Endothelial cell of umbilical vein (primary cell): ENCODE measurements at regions not wholly inside any gene's neighbourhood (a gene's known extent, or its start where the extent isn't known, plus 50 kb on each side); places are given as distances from the start of the nearest gene placed in this dataset.

ENCODE experiments used
- BruUV-seq: library from RNA; stranded (reverse); fragments of 400-500 nt; replicated peaks from 2 replicates; lab custom pipeline; 2021; lab: Mats Ljungman, UMichigan
- CTCF ChIA-PET: fragments of 300-600, 350-600 bp; sonication (Branson Sonifier 250); formaldehyde crosslinking; loops from one replicate; lab custom pipeline; 2021; ENCODE audit warnings: antibody characterized with exemption, inconsistent platforms; lab: Charles Lee
- POLR2A ChIA-PET: fragments of 300-600, 350-600 bp; sonication (Branson Sonifier 250); formaldehyde crosslinking; loops from one replicate; lab custom pipeline; 2021; ENCODE audit warnings: antibody characterized with exemption, inconsistent platforms; lab: Charles Lee
- DNase-seq: peaks from one replicate; pipeline ENCODE4 v3.0.0-alpha.2; 2011; ENCODE audit warnings: low read depth, low spot score
- FAIRE-seq: peaks from 2 replicates; lab custom pipeline; 2011; peaks lifted over from hg19 to GRCh38; lab: Jason Lieb, UNC
- H2AFZ ChIP-seq: 2 replicates; pipeline ENCODE4 v1.6.0; 2012; ENCODE audit warnings: low read depth, low read length, control low read depth, inconsistent platforms
- H3K27ac ChIP-seq: 2 replicates; pipeline ENCODE4 v1.5.1; 2011; ENCODE audit warnings: low read depth, mild to moderate bottlenecking, control low read depth, low read length, moderate library complexity; ENCODE audit not compliant: insufficient read depth
- H3K27me3 ChIP-seq, 2 experiments: 2 replicates each; pipeline versions ENCODE4 v1.6.0 to v1.6.1; 2011; ENCODE audit warnings: low read length in 2 of 2, mixed read lengths in 1 of 2; ENCODE audit not compliant: control insufficient read depth in 2 of 2, insufficient read depth in 2 of 2
- H3K36me3 ChIP-seq, 2 experiments: 2 replicates in 1 of 2; 3 replicates in 1 of 2; pipeline ENCODE4 v1.5.1; 2011; ENCODE audit warnings: low read length in 2 of 2, mild to moderate bottlenecking in 1 of 2, moderate library complexity in 1 of 2; ENCODE audit not compliant: control insufficient read depth in 2 of 2, insufficient read depth in 2 of 2; ENCODE audit errors: extremely low read depth in 1 of 2
- H3K4me1 ChIP-seq: 3 replicates; pipeline ENCODE4 v1.5.1; 2011; ENCODE audit warnings: mild to moderate bottlenecking, low read length; ENCODE audit not compliant: control insufficient read depth, insufficient read depth; ENCODE audit errors: extremely low read depth
- H3K4me2 ChIP-seq: 2 replicates; pipeline ENCODE4 v1.6.1; 2011; ENCODE audit warnings: low read length, control low read depth, mixed read lengths; ENCODE audit not compliant: insufficient read depth
- H3K4me3 ChIP-seq, 3 experiments: fragments of 200-600 bp in 1 of 3; sonication (generic), shearing (Covaris generic) in 1 of 3; replicated peaks in 1 of 3; 2 replicates each; pipeline ENCODE4 v1.5.1; 2011 to 2016; ENCODE audit warnings: control low read depth in 3 of 3, low read length in 3 of 3, mild to moderate bottlenecking in 2 of 3, inconsistent platforms in 1 of 3, low read depth in 1 of 3, moderate library complexity in 1 of 3; ENCODE audit not compliant: insufficient read depth in 1 of 3
- H3K79me2 ChIP-seq: 2 replicates; pipeline ENCODE4 v1.6.0; 2012; ENCODE audit warnings: low read length, inconsistent platforms; ENCODE audit not compliant: control insufficient read depth, insufficient read depth
- H3K9ac ChIP-seq: replicated peaks from 2 replicates; pipeline ENCODE3; 2011; ENCODE audit warnings: low read length, control low read depth; ENCODE audit not compliant: insufficient read depth; ENCODE audit errors: extremely low read depth
- H3K9me1 ChIP-seq: replicated peaks from 3 replicates; pipeline ENCODE4 v1.6.0; 2011; ENCODE audit warnings: mild to moderate bottlenecking, low read length; ENCODE audit not compliant: control insufficient read depth, insufficient read depth; ENCODE audit errors: extremely low read depth
- H3K9me3 ChIP-seq: replicated peaks from 2 replicates; pipeline ENCODE4 v1.5.1; 2012; ENCODE audit warnings: low read length, inconsistent platforms; ENCODE audit not compliant: control insufficient read depth, insufficient read depth
- H4K20me1 ChIP-seq: replicated peaks from 2 replicates; pipeline ENCODE3; 2011; ENCODE audit warnings: mild to moderate bottlenecking, low read length; ENCODE audit not compliant: control insufficient read depth, insufficient read depth; ENCODE audit errors: extremely low read depth
- CTCF ChIP-seq, 2 donors: IDR thresholded peaks; 1 replicate in 1 of 2; 2 replicates in 1 of 2; pipeline ENCODE4 v1.5.1; 2011; ENCODE audit warnings: low read length in 2 of 2, mild to moderate bottlenecking in 2 of 2, moderate library complexity in 2 of 2, control low read depth in 1 of 2, inconsistent platforms in 1 of 2, low read depth in 1 of 2; ENCODE audit not compliant: insufficient read depth in 1 of 2; ENCODE audit errors: extremely low read depth in 1 of 2
- EZH2 ChIP-seq: IDR thresholded peaks from 2 replicates; pipeline ENCODE4 v1.6.1; 2012; ENCODE audit warnings: borderline replicate concordance, low read depth, mild to moderate bottlenecking, moderate library complexity, low read length, inconsistent platforms; ENCODE audit not compliant: severe bottlenecking
- FOS ChIP-seq: IDR thresholded peaks from 2 replicates; pipeline ENCODE4 v1.6.1; 2011; ENCODE audit warnings: mild to moderate bottlenecking, low read length, moderate library complexity, borderline replicate concordance; ENCODE audit not compliant: insufficient read depth
- GATA2 ChIP-seq: IDR thresholded peaks from 2 replicates; pipeline ENCODE4 v1.7.0; 2011; ENCODE audit warnings: low read depth, mild to moderate bottlenecking, moderate library complexity, mixed read lengths, low read length; ENCODE audit not compliant: insufficient read length, insufficient read depth
- JUN ChIP-seq: IDR thresholded peaks from 2 replicates; pipeline ENCODE4 v1.6.1; 2011; ENCODE audit warnings: borderline replicate concordance, low read depth; ENCODE audit not compliant: insufficient read length, insufficient read depth
- MAX ChIP-seq: IDR thresholded peaks from 2 replicates; pipeline ENCODE4 v1.6.1; 2011; ENCODE audit not compliant: insufficient read depth, insufficient read length
- MYC ChIP-seq: IDR thresholded peaks from one replicate; pipeline ENCODE4 v1.6.1; 2011; ENCODE audit warnings: mild to moderate bottlenecking, low read depth, low read length
- POLR2A ChIP-seq: IDR thresholded peaks from 2 replicates; pipeline ENCODE4 v1.6.1; 2012; ENCODE audit warnings: low read depth, mild to moderate bottlenecking, control low read depth, low read length
- POLR2AphosphoS5 ChIP-seq: IDR thresholded peaks from 2 replicates; pipeline ENCODE4 v1.6.1; 2012; ENCODE audit warnings: low read depth, mild to moderate bottlenecking, control low read depth, low read length, moderate library complexity; ENCODE audit not compliant: insufficient read depth
- dilution Hi-C: fragments of 300-500 bp; cut with MboI; formaldehyde crosslinking; loops from one replicate; pipeline ENCODE4 v1.15.0; 2019; ENCODE audit warnings: low sequenced_read_pairs; ENCODE audit not compliant: extremely low pct_ligation_motif_present
- intact Hi-C: fragments of 100-400 bp; cut with micrococcal nuclease; formaldehyde crosslinking; loops from one replicate; pipeline ENCODE4 v1.10.0; 2022

- ChIA-PET CTCF (interaction anchor here (1.6 kb wide), 1 partner anchor 15 kb away, joined by 4 read pairs; no protein-coding TSS in a partner anchor), POLR2A (no interaction called here)
- DNase-seq, result no peak
- Histone ChIP-seq H3K36me3 (no peaks in the 10 kb centered on the region), H3K79me2 (no peaks in the 10 kb centered on the region), H4K20me1 (no peaks in the 10 kb centered on the region), H3K27me3 (no peaks in the 10 kb centered on the region), H3K9ac (no peak overlapping the region), H3K4me1 (no peaks in the 10 kb centered on the region), H3K9me1 (no peaks in the 10 kb centered on the region), H3K9me3 (no peaks in the 10 kb centered on the region), H3K4me3 (no peak overlapping the region), H2AFZ (no peak overlapping the region), H3K4me2 (no peak overlapping the region), H3K27ac (no peak overlapping the region)
- dilution Hi-C loops, result no loop called here
- TF ChIP-seq POLR2A (no peak), EZH2 (no peak), GATA2 (no peak), MYC (no peak), FOS (no peak), CTCF (IDR thresholded peaks at IDR 0.05; ENCODE audit: extremely low read depth in 1 of 2, insufficient read depth in 1 of 2, low read depth in 1 of 2, low read length in 2 of 2) (no peak)
- BruUV-seq, result no TSS peak
- no peak for FAIRE-seq
- intact Hi-C loops, result no loop called here
Observed at GRCh38 chr12:124157406-124157805, 137.5 kb upstream of the RFLNA start.

- no peaks in the 10 kb centered on the region for H3K9me1 ChIP-seq
- FAIRE-seq (no peak), DNase-seq (no peak)
- no peak overlapping the region for H3K4me2 ChIP-seq
- POLR2A ChIA-PET, result no interaction called here
- H3K9ac ChIP-seq, result no peak overlapping the region
- TF ChIP-seq FOS (no peak), CTCF (IDR thresholded peaks at IDR 0.05; ENCODE audit: extremely low read depth in 1 of 2, insufficient read depth in 1 of 2, low read depth in 1 of 2, low read length in 2 of 2) (no peak), JUN (no peak), EZH2 (no peak), GATA2 (no peak), MYC (no peak), POLR2AphosphoS5 (no peak), MAX (no peak), POLR2A (no peak)
- no peaks in the 10 kb centered on the region for H3K79me2 ChIP-seq
- intact Hi-C loops, result no loop called here
- no peak overlapping the region for H3K27ac ChIP-seq
- H4K20me1 ChIP-seq, result no peaks in the 10 kb centered on the region
- no peaks in the 10 kb centered on the region for H3K27me3 ChIP-seq
- no peaks in the 10 kb centered on the region for H3K36me3 ChIP-seq
- no peak overlapping the region for H3K4me3 ChIP-seq
- BruUV-seq, result no TSS peak
- dilution Hi-C loops, result no loop called here
- H2AFZ ChIP-seq, result no peak overlapping the region
- no peaks in the 10 kb centered on the region for H3K9me3 ChIP-seq
- no peaks in the 10 kb centered on the region for H3K4me1 ChIP-seq
- CTCF ChIA-PET, result interaction anchor here (1.5 kb wide), 1 partner anchor 106 kb away, joined by 4 read pairs; no protein-coding TSS in a partner anchor
Observed at GRCh38 chr12:124159655-124160054, 135.2 kb upstream of the RFLNA start.
